HFFc6 (cell line): ENCODE measurements at regions not wholly inside any gene's neighbourhood (a gene's known extent, or its start where the extent isn't known, plus 50 kb on each side); places are given as distances from the start of the nearest gene placed in this dataset.

Source experiments
- DNase-seq: peaks from one replicate; pipeline ENCODE4 v3.0.0-alpha.2; 2018
- H3K27ac Mint-ChIP-seq: 2 replicates; pipeline ENCODE4 v1.8.0; 2020; ENCODE audit warnings: mild to moderate bottlenecking, mixed read lengths
- H3K27me3 Mint-ChIP-seq: 2 replicates; pipeline ENCODE4 v1.8.0; 2021; ENCODE audit warnings: mild to moderate bottlenecking, moderate library complexity, mixed read lengths; ENCODE audit not compliant: insufficient read depth
- H3K36me3 Mint-ChIP-seq: 2 replicates; pipeline ENCODE4 v1.8.0; 2021; ENCODE audit warnings: low read depth, mixed read lengths
- H3K4me1 Mint-ChIP-seq: 2 replicates; pipeline ENCODE4 v1.8.0; 2020; ENCODE audit warnings: low read depth, mixed read lengths
- H3K4me3 Mint-ChIP-seq: 2 replicates; pipeline ENCODE4 v1.8.0; 2020; ENCODE audit warnings: mild to moderate bottlenecking, moderate library complexity, mixed read lengths
- H3K9me3 Mint-ChIP-seq: 2 replicates; pipeline ENCODE4 v1.8.0; 2020; ENCODE audit warnings: mild to moderate bottlenecking, mixed read lengths
- TF ChIP-seq, protein P1 (sequence below): fragments of 200-600 bp; sonication (generic); IDR thresholded peaks from 2 replicates; pipeline ENCODE4 v1.5.0; 2021; ENCODE audit warnings: antibody characterized with exemption, mild to moderate bottlenecking

DNA sequence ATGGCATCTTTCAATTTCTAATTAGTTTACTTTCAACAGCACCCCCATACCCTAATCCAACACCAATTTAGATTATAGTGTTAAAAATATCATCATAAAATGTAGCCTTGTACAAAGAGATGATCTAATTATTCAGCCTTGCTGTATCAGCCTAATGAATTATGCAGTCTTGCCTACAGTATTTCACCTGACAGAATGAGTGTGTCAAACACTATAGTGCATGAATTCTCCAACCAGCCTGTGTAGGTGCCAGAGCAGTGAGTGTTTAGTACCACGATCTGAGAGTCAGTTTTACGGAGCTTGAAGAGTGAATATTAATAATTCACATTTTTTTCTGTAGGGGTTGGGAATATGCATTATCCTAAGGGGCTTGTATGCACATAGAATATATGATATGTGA lies 411.6 kb upstream of the SLC14A2 start:
- TF ChIP-seq, protein P1, sequence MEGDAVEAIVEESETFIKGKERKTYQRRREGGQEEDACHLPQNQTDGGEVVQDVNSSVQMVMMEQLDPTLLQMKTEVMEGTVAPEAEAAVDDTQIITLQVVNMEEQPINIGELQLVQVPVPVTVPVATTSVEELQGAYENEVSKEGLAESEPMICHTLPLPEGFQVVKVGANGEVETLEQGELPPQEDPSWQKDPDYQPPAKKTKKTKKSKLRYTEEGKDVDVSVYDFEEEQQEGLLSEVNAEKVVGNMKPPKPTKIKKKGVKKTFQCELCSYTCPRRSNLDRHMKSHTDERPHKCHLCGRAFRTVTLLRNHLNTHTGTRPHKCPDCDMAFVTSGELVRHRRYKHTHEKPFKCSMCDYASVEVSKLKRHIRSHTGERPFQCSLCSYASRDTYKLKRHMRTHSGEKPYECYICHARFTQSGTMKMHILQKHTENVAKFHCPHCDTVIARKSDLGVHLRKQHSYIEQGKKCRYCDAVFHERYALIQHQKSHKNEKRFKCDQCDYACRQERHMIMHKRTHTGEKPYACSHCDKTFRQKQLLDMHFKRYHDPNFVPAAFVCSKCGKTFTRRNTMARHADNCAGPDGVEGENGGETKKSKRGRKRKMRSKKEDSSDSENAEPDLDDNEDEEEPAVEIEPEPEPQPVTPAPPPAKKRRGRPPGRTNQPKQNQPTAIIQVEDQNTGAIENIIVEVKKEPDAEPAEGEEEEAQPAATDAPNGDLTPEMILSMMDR, result no peak
- DNase-seq, result no peak
- no peaks in the 10 kb centered on the region for H3K9me3 Mint-ChIP-seq
- no peaks in the 10 kb centered on the region for H3K4me1 Mint-ChIP-seq
- H3K36me3 Mint-ChIP-seq, result no peaks in the 10 kb centered on the region
- H3K27ac Mint-ChIP-seq, result no peak overlapping the region
- no peak overlapping the region for H3K4me3 Mint-ChIP-seq
- peaks cover 10% of the 10 kb centered on the region for H3K27me3 Mint-ChIP-seq

GRCh38 chr18:45207328-45207727 lies 407.9 kb upstream of the SLC14A2 start:
- no peak for DNase-seq
- no peak overlapping the region for H3K4me3 Mint-ChIP-seq
- TF ChIP-seq, protein P1, result no peak
- H3K4me1 Mint-ChIP-seq, result peaks cover 2% of the 10 kb centered on the region; the same call in 1 of the 2 replicates
- H3K36me3 Mint-ChIP-seq, result no peaks in the 10 kb centered on the region
- H3K9me3 Mint-ChIP-seq, result no peaks in the 10 kb centered on the region
- H3K27ac Mint-ChIP-seq, result no peak overlapping the region
- peaks cover 10% of the 10 kb centered on the region for H3K27me3 Mint-ChIP-seq

- Mint-ChIP-seq H3K27me3 (peaks cover 10% of the 10 kb centered on the region), H3K27ac (no peak overlapping the region), H3K4me1 (peaks cover 6% of the 10 kb centered on the region; the same call in 1 of the 2 replicates), H3K9me3 (no peaks in the 10 kb centered on the region), H3K36me3 (no peaks in the 10 kb centered on the region), H3K4me3 (no peak overlapping the region)
- DNase-seq, result no peak
- TF ChIP-seq, protein P1, result no peak
Observed at GRCh38 chr18:45208164-45208563, 407.1 kb upstream of the SLC14A2 start.

DNA sequence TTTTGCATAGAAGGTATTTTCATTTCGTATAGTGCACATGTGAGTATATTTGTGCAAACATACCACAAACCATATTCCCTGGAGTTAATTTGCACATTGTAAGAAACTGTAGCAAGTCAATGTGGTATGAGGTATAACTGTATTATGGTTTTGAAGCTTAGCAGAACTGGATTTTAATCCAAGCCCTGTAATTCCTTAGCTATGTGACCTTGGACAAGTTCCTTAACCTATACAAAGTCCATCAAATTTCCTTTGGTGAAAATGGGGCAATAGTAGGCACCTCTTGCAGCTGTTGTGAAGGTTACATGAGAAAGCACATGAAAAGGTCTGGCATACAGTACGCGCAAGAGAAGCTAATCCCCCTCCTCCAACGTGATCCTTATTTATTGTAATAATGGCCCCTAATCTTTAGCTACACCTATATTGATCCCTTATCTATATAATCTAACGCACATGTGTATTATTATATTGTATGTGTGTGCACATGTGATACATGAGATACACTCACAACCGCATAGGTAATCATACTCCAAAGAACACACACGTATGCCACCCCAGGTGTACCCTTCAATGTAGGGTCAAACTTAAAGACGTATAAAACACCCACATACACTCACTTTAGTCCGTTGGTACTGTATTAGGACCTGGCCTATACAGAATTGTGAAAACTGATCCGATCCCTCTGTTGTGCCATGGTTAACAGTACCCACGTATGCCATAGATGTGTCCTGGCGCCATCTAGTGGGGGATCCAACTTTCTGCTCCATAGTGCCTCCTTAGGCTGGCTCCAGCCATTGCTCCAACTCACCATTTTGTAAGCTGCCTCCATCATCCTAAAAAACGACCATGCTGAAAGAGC lies 402.9 kb upstream of the SLC14A2 start:
- Mint-ChIP-seq H3K4me3 (no peak overlapping the region), H3K4me1 (peaks cover 6% of the 10 kb centered on the region; the same call in 1 of the 2 replicates), H3K36me3 (no peaks in the 10 kb centered on the region), H3K9me3 (no peaks in the 10 kb centered on the region), H3K27ac (no peak overlapping the region), H3K27me3 (peaks cover 3% of the 10 kb centered on the region)
- peak; percentile 68 for DNase-seq
- TF ChIP-seq, protein P1, result peak; percentile 96

DNA sequence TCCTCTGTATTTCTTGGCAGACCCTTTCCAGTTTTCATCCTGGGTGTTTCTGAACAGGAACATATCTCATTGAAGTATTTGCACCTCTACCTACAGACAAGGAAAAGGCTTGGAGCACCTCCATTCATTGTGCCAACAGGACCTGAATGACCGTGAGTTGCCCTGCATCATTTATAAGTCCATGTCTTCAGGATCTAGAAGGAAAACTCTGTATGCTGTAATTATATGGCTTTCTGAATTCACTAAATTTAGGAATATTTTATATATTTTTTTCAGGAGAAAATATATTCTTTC lies 402.3 kb upstream of the SLC14A2 start:
- H3K4me1 Mint-ChIP-seq, result peaks cover 6% of the 10 kb centered on the region; the same call in 1 of the 2 replicates
- H3K9me3 Mint-ChIP-seq, result no peaks in the 10 kb centered on the region
- H3K27me3 Mint-ChIP-seq, result peaks cover 3% of the 10 kb centered on the region; the same call in 1 of the 2 replicates
- no peak overlapping the region for H3K4me3 Mint-ChIP-seq
- no peaks in the 10 kb centered on the region for H3K36me3 Mint-ChIP-seq
- no peak for DNase-seq
- H3K27ac Mint-ChIP-seq, result no peak overlapping the region
- TF ChIP-seq, protein P1, result peak; percentile 41; the same call in 1 of the 2 replicates
